ENCODE measurements at regions not wholly inside any gene's neighbourhood (a gene's known extent, or its start where the extent isn't known, plus 50 kb on each side); places are given as distances from the start of the nearest gene placed in this dataset.

DNA sequence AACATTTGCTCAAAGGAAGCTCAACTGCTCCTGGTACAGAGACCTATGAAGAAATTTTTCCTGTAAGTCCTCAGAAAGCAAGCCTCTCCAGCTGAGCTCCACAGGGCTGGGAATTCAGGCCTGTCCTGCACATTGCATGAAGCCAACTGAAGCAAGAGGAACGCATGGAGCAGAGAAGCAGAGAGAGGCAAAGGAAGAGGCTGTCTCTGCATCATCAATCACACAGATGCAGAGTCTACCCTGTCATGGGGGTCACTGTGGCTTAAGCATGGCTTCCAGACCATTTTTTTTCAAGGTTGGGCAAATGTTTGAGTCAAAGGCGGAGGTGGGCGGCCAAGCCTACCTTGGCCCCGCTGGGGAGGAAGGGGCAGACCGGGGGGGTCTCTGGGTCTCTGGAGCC is 110.3 kb upstream of the MSX1 start:
- Histone ChIP-seq H2BK120ac (ENCODE audit: insufficient read depth, low read length, poor library complexity) (no peak overlapping the region), H3K79me2 (ENCODE audit: control insufficient read depth, insufficient read depth, low read length, poor library complexity) (no peaks in the 10 kb centered on the region), H3K9me3 (ENCODE audit: insufficient read depth, low read depth, low read length) (peaks cover 18% of the 10 kb centered on the region), H2BK12ac (ENCODE audit: low read length) (no peak overlapping the region), H3K4me2 (ENCODE audit: low read length) (no peak overlapping the region), H3K27ac (ENCODE audit: low read depth, low read length) (no peak overlapping the region), H3K79me1 (ENCODE audit: low read length) (peaks cover 4% of the 10 kb centered on the region), H3K18ac (ENCODE audit: low read length) (no peak overlapping the region), H3K4me3 (ENCODE audit: low read depth, low read length) (no peak overlapping the region), H4K91ac (ENCODE audit: low read depth, low read length) (no peak overlapping the region), H4K12ac (ENCODE audit: low read depth, low read length) (no peak overlapping the region), H3K36me3 (ENCODE audit: control insufficient read depth in 1 of 2, insufficient read depth in 2 of 2, low read length in 2 of 2) (no peaks in the 10 kb centered on the region), H2AK5ac (ENCODE audit: low read length) (no peak overlapping the region), H3K14ac (ENCODE audit: low read length) (no peak overlapping the region), H4K8ac (ENCODE audit: low read depth, low read length) (no peak overlapping the region), H2BK5ac (ENCODE audit: low read depth, low read length, poor library complexity) (no peak overlapping the region), H3K27me3 (ENCODE audit: insufficient read depth, low read length) (no peaks in the 10 kb centered on the region), H3K4ac (ENCODE audit: low read depth, low read length) (no peak overlapping the region), H2AFZ (ENCODE audit: insufficient read depth, low read length, poor library complexity) (no peak overlapping the region), H3K4me1 (ENCODE audit: control insufficient read depth in 1 of 2, insufficient read depth in 2 of 2, low read length in 2 of 2) (peaks cover 17% of the 10 kb centered on the region in 2 experiments), H3K23ac (ENCODE audit: low read length) (no peak overlapping the region), H3K9ac (ENCODE audit: low read length) (no peak overlapping the region)
- no peak for DNase-seq
- no CpG with 5 or more reads among the region's 5 CpGs for WGBS (ENCODE audit: extremely low coverage, insufficient coverage, insufficient read length)

DNA sequence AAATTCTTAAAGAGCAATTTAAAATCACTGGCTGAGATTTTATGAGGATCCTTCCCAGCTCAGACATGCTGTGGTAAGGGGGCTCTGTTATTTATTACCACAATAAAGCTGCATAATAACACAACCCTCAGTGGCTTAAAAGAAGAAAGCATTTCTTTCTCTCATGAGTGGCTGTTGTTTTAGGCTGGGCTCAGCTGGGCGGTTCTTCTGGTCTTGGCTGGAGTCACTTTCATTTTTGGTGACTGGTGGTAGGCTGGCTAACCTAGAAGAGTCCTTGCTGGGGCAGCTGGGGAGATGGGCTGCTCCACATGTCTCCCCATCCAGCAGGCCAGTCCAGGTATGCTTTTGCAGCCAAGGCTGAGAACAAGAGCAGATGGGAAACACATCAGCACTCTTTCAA is 113.0 kb upstream of the MSX1 start:
- no peak overlapping the region for H2BK5ac ChIP-seq (ENCODE audit: low read depth, low read length, poor library complexity)
- no peak overlapping the region for H3K18ac ChIP-seq (ENCODE audit: low read length)
- H4K8ac ChIP-seq (ENCODE audit: low read depth, low read length): no peak overlapping the region
- H3K79me1 ChIP-seq (ENCODE audit: low read length): peaks cover 2% of the 10 kb centered on the region
- H3K27ac ChIP-seq (ENCODE audit: low read depth, low read length): no peak overlapping the region
- no peak overlapping the region for H3K4ac ChIP-seq (ENCODE audit: low read depth, low read length)
- H3K4me3 ChIP-seq (ENCODE audit: low read depth, low read length): no peak overlapping the region
- no peak overlapping the region for H3K9ac ChIP-seq (ENCODE audit: low read length)
- H3K79me2 ChIP-seq (ENCODE audit: control insufficient read depth, insufficient read depth, low read length, poor library complexity): no peaks in the 10 kb centered on the region
- H3K14ac ChIP-seq (ENCODE audit: low read length): no peak overlapping the region
- no peak overlapping the region for H3K23ac ChIP-seq (ENCODE audit: low read length)
- no peak overlapping the region for H2BK12ac ChIP-seq (ENCODE audit: low read length)
- H3K4me1 ChIP-seq (ENCODE audit: control insufficient read depth in 1 of 2, insufficient read depth in 2 of 2, low read length in 2 of 2): peaks cover 5% of the 10 kb centered on the region in 2 experiments
- no peak overlapping the region for H4K12ac ChIP-seq (ENCODE audit: low read depth, low read length)
- H3K27me3 ChIP-seq (ENCODE audit: insufficient read depth, low read length): no peaks in the 10 kb centered on the region
- no CpG with 5 or more reads among the region's 1 CpG for WGBS (ENCODE audit: extremely low coverage, insufficient coverage, insufficient read length)
- H4K91ac ChIP-seq (ENCODE audit: low read depth, low read length): no peak overlapping the region
- no peak overlapping the region for H2AK5ac ChIP-seq (ENCODE audit: low read length)
- H3K9me3 ChIP-seq (ENCODE audit: insufficient read depth, low read depth, low read length): peaks cover 21% of the 10 kb centered on the region
- H2AFZ ChIP-seq (ENCODE audit: insufficient read depth, low read length, poor library complexity): no peak overlapping the region
- H3K36me3 ChIP-seq (ENCODE audit: control insufficient read depth in 1 of 2, insufficient read depth in 2 of 2, low read length in 2 of 2): no peaks in the 10 kb centered on the region
- H3K4me2 ChIP-seq (ENCODE audit: low read length): no peak overlapping the region
- DNase-seq: no peak
- H2BK120ac ChIP-seq (ENCODE audit: insufficient read depth, low read length, poor library complexity): no peak overlapping the region

DNA sequence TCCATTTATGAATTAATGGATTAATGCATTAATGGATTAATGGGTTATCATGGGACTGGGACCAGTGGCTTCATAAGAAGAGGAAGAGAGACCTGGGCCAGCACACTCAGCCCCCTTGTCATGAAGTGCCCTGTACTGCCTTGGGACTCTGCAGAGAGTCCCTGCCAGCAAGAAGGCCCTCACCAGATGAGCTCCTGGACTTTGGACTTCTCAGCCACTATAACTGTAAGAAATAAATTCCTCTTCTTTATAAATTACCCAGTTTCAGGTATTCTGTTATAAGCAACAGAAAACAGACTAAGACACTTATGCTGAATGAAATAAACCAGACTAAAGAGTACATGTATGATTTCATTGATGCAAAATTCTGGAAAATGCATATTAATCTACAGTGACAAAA is 119.4 kb upstream of the MSX1 start:
- Histone ChIP-seq H3K79me1 (ENCODE audit: low read length) (peaks cover 2% of the 10 kb centered on the region), H3K36me3 (ENCODE audit: control insufficient read depth in 1 of 2, insufficient read depth in 2 of 2, low read length in 2 of 2) (no peaks in the 10 kb centered on the region), H2BK5ac (ENCODE audit: low read depth, low read length, poor library complexity) (no peak overlapping the region), H4K8ac (ENCODE audit: low read depth, low read length) (no peak overlapping the region), H2BK12ac (ENCODE audit: low read length) (no peak overlapping the region), H3K18ac (ENCODE audit: low read length) (no peak overlapping the region), H3K4me3 (ENCODE audit: low read depth, low read length) (no peak overlapping the region), H4K91ac (ENCODE audit: low read depth, low read length) (no peak overlapping the region), H3K14ac (ENCODE audit: low read length) (no peak overlapping the region), H3K4me1 (ENCODE audit: control insufficient read depth in 1 of 2, insufficient read depth in 2 of 2, low read length in 2 of 2) (peaks cover 4 to 6% of the 10 kb centered on the region in 2 experiments), H4K12ac (ENCODE audit: low read depth, low read length) (no peak overlapping the region), H3K4ac (ENCODE audit: low read depth, low read length) (no peak overlapping the region), H3K9me3 (ENCODE audit: insufficient read depth, low read depth, low read length) (peaks cover 6% of the 10 kb centered on the region), H3K4me2 (ENCODE audit: low read length) (no peak overlapping the region), H3K27me3 (ENCODE audit: insufficient read depth, low read length) (no peaks in the 10 kb centered on the region), H3K23ac (ENCODE audit: low read length) (no peak overlapping the region), H2BK120ac (ENCODE audit: insufficient read depth, low read length, poor library complexity) (no peak overlapping the region), H3K27ac (ENCODE audit: low read depth, low read length) (no peak overlapping the region), H3K79me2 (ENCODE audit: control insufficient read depth, insufficient read depth, low read length, poor library complexity) (no peaks in the 10 kb centered on the region), H3K9ac (ENCODE audit: low read length) (no peak overlapping the region), H2AFZ (ENCODE audit: insufficient read depth, low read length, poor library complexity) (no peak overlapping the region), H2AK5ac (ENCODE audit: low read length) (no peak overlapping the region)
- no peak for DNase-seq

DNA sequence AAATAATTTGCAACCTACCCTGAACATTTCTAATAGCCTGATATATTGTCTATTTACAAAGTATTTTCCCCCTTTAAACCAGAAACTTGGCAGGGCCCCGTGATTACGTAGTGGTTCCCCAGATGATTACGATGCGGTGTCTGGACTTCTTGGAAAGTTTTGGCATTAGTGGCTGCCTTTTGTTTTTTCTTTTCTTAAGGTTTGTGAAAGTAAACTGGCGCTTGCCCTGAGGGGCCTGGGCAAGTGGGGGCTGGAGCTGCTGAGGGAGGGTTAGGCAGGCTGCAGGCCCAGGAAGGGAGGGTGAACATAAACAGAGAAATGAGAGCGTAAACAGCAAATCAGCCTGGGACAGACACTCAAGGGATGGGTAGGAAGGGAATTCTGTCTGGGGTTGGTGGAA is 123.6 kb upstream of the MSX1 start:
- Histone ChIP-seq H3K27me3 (ENCODE audit: insufficient read depth, low read length) (no peaks in the 10 kb centered on the region), H3K36me3 (ENCODE audit: control insufficient read depth in 1 of 2, insufficient read depth in 2 of 2, low read length in 2 of 2) (no peaks in the 10 kb centered on the region), H4K8ac (ENCODE audit: low read depth, low read length) (no peak overlapping the region), H3K9ac (ENCODE audit: low read length) (no peak overlapping the region), H3K4me1 (ENCODE audit: control insufficient read depth in 1 of 2, insufficient read depth in 2 of 2, low read length in 2 of 2) (peaks cover 4 to 11% of the 10 kb centered on the region in 2 experiments), H3K4ac (ENCODE audit: low read depth, low read length) (no peak overlapping the region), H2BK12ac (ENCODE audit: low read length) (peak overlapping the region; percentile 31), H3K27ac (ENCODE audit: low read depth, low read length) (no peak overlapping the region), H2BK120ac (ENCODE audit: insufficient read depth, low read length, poor library complexity) (no peak overlapping the region), H2AFZ (ENCODE audit: insufficient read depth, low read length, poor library complexity) (no peak overlapping the region), H2BK5ac (ENCODE audit: low read depth, low read length, poor library complexity) (peak overlapping the region; percentile 15), H3K14ac (ENCODE audit: low read length) (no peak overlapping the region), H4K91ac (ENCODE audit: low read depth, low read length) (no peak overlapping the region), H3K4me2 (ENCODE audit: low read length) (no peak overlapping the region), H3K9me3 (ENCODE audit: insufficient read depth, low read depth, low read length) (no peaks in the 10 kb centered on the region), H3K79me2 (ENCODE audit: control insufficient read depth, insufficient read depth, low read length, poor library complexity) (no peaks in the 10 kb centered on the region), H3K18ac (ENCODE audit: low read length) (no peak overlapping the region), H2AK5ac (ENCODE audit: low read length) (no peak overlapping the region), H3K23ac (ENCODE audit: low read length) (no peak overlapping the region), H3K4me3 (ENCODE audit: low read depth, low read length) (no peak overlapping the region), H3K79me1 (ENCODE audit: low read length) (peaks cover 2% of the 10 kb centered on the region), H4K12ac (ENCODE audit: low read depth, low read length) (no peak overlapping the region)
- DNase-seq: no peak
- no CpG with 5 or more reads among the region's 6 CpGs for WGBS (ENCODE audit: extremely low coverage, insufficient coverage, insufficient read length)

Data from trophoblast cell (in vitro differentiated cells and primary cell).